ENCODE measurements at regions not wholly inside any gene's neighbourhood (a gene's known extent, or its start where the extent isn't known, plus 50 kb on each side); places are given as distances from the start of the nearest gene placed in this dataset.

DNA sequence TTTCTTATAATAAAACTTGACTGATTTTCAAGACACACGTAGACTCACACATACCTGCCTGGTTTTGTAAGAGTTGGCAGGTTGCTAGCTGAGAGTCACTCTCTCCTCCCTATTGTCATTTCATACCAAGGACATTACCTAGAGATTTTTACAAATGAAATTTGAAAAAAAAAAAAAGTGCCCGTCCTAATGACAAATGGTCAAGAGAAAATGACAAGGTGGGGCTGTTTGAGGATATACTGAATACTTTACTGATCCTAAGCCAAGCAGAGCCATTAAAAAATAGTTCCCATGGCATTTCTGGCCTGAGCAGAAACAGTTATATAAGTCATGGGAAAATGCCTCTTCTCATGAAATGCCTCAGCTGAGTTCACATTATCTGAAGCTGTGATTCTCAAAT lies 150.2 kb downstream of the DYRK2 start:
- DNase-seq = no peak

- DNase-seq = no peak
These were observed 154.2 kb downstream of the DYRK2 start for GRCh38 chr12:67802731-67803130.

- DNase-seq = no peak
These were observed 154.9 kb downstream of the DYRK2 start for GRCh38 chr12:67803278-67803993.

DNA sequence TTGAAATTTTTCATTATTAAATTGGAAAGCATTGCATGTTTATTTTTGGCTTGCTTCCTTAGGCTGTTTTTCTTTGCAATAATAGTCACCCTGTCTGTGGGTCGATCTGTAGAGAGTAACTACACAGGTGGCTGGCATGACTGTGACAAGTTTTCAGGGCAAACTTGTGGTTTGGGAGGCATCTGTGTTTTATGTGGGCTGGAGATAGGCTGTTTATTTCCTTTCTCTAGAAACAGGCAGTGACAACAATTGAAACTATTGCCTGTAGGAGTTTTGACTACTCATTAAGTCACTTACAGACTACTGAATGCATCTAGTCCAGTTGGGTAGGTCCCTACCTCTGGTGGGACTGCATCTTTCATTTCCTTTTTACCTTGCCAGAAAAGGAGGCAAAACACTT lies 155.6 kb downstream of the DYRK2 start:
- no peak for DNase-seq

DNA sequence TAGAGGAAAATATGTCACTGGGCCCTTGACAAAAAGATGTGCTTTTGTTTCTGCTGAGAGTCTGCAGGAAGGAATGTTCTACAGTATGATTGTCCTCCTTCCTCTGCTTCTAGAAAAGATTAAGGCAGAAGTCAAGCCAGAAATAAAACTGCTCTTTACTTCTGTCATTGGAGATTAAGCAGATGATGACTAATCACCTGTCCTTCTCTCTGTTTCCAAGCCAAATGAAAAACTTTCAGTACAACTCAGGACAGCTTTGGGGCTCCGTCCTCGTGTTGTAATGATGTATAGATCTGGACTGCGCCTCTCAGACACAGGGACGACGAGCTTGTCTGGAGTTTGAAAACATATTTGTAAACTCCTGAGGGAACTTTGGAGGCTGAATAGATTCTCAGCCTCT lies 159.3 kb downstream of the DYRK2 start:
- DNase-seq = peak; percentile 19

DNA sequence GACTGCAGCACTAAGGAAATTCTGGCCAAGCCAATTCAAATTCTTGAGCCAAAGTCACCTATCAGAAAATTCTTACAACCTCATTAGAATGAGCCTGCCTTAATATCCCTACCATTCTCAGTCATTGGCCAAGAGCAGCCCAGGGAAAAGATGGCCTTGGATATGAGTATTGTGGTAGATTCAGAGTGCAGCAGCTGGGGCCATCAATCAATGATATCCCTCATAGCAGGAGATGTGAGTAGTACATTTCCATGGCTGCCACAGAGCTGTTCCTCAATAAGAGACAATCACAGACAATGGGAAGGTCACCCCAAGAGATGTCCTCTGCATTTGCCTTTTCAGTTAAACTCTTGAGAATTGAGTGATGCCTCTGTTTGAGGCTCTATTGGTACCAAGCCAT lies 161.6 kb downstream of the DYRK2 start:
- no peak for DNase-seq

DNA sequence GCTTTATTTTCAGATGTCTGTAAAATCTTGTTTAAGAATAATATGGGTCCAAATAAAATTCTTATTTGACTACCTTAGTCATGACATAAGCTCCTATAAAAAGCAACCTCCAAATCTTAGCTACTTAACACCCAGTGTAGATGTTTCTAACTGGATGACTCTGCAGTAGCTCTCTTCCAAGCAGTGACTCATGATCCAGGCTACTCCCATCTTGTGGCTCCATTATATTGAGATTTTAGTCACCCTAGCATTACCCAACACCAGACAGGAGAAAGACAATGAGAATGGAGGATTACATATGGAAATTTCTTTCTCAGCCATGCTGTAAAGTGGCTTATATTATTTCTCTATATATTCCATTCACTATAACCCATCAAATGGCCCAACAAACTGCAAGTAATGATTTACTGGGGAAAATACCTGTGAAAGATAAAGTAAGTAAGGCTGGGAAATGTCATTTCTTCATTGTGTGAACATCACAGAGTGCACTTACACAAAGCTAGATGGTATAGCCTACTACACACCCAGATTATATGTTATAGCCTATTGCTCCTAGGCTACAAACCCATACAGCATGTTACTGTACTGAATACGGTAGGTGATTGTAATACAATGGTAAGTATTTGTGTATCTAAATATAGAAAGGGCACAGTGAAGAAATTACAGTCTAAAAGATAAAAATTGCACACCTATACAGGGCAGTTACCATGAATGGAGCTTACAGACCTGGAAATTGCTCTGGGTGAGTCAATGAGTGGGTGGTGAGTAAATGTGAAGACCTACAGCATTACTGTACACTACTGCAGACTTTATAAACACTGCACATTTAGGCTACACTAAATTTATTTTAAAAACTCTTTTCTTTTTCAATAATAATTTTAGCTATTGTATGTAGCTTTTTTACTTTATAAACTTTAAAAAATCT lies 163.2 kb downstream of the DYRK2 start:
- no peak for DNase-seq

GRCh38 chr12:67813456-67813904 lies 164.9 kb downstream of the DYRK2 start:
- DNase-seq = no peak

- DNase-seq = no peak
These were observed 167.7 kb downstream of the DYRK2 start for GRCh38 chr12:67816269-67816668.

DNA sequence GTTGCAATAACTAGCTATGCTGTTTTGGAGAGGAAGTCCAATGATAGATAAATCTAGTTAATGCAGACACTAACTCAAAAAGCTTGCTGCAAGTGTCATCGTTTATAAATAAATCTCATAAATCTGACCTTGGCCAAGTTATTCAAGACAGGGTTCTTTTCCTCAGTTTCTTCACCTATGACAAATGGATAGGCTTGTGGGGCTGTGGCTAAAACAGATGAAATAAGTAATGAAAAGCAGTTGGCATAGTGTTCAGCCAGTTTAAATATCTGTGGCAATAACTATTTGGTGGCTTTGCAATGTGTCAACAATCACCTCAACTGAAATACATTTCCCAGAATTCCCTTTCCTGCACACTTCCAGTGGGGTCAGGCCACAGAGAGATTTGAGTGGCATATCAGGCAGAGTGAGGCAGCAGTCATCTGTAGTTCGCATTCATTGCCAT lies 169.9 kb downstream of the DYRK2 start:
- no peak for DNase-seq

DNA sequence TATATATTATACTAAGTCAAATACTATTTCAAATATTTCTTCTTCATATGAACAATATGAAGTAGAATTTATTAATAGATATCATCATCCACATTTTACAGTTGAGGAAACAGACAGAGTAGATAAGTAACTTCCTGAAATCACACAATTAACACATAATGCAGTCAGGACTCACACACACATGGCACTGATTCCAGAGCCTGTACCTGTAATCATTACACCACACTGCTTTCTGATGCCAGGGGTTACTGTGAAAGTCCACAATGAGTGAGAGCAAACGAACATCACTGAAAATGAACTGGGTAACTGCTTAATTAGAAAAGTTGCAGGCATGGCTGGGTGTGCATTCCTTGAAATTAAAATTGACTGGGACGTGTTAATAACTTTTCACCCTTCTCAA lies 169.3 kb upstream of the IFNG-AS1 start:
- no peak for DNase-seq

- DNase-seq = no peak
These were observed 168.6 kb upstream of the IFNG-AS1 start for GRCh38 chr12:67820694-67821093.

DNA sequence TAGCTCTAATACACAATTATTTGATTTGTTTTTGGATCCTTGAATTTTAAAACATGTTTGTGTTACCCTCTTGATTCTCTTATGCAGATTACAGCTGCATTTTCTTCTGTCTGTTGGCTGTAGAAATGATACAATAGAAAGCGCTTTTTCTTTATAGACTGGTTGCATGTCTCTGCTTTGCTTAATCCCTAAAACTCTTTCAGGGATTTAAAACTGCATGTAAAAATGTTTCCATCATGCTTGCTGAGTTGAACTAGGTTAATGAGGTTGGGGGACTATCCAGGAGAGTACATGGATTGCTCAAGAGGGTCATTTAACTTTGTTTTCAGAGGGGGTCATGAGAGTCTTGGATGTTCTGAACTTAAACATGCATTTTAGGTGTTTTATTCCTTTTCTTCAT lies 166.4 kb upstream of the IFNG-AS1 start:
- DNase-seq = no peak

DNA sequence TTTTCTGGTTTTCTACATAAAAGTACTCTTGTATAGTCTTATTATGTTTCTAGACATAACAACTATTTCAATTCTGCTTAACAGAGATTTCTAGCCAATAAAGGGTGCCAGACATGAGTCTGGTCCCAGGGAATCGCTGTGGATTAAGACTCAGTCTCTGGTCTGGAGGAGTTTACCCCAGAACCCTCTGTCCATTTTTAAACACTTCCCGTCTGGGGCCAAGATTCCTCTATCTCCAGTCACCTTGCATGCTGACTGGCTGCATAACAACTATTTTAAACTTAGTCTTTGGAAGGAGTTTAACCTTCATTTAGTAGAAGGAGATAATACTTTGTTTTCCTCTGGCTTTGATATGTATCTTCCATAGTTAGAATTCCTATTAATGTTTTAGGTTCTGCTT lies 163.1 kb upstream of the IFNG-AS1 start:
- no peak for DNase-seq

- no peak for DNase-seq
These were observed 162.1 kb upstream of the IFNG-AS1 start for GRCh38 chr12:67826946-67827720.

DNA sequence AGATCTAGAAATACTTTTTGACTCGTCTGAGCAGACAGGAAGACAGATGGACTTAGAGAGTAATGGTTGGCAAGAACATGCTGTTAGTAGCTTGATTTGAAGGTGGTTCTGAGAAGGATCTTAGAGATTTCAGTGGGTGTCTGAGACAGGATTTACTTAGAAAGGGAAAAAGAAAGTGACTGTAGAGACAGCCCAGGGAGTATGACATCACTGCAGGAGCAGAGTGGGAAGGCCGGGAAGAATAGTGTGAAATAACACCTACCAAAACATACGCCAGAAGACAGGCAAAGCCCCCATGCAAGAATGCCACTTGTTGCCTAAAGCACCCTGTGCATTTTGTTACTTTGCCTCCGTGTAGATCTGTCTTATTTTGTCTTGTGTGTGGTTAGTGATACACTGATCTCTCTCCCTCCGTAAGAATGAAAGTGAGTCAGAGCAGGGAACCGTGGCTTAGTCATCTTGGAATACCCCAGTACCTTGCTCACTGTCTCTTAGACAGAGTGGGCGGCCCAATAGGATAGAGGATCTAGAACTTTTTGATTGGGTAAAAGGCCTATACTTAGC lies 161.3 kb upstream of the IFNG-AS1 start:
- no peak for DNase-seq

DNA sequence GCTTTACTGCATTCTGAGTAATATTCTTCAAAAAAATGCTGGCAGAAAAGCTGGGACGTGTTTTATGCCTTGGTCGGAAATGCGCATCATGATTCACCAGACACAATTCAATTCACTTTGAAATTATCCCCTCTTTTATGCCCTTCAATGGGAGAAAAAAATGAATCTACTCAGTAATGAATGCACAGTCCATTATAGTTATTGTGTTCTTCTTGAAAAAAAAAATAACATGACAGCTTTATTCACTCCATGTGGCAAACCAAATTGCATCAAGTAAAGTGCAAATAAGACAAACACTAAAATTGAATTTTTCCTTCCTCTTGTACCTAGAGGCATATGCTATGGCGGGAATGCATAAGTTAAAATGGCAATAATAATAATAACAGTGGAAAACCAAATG lies 159.4 kb upstream of the IFNG-AS1 start:
- DNase-seq = no peak

DNA sequence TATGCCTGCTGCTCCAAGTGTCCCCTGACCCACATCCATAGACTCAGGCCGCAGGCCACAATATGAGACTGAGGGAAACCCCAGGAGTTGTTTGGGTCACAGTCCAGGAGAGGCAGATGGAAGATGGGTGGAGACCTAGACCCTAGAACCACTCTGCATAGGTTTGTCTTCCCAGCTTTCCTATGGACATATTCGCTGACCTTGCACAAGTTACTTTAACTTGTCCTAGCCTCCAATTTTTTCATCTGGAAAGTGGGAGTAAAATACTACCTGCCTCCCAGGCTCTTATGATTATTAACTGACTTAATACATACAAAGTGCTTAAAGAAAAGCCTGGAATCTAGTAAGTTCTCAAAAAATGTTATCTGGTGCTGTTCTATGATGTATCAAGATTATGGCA lies 157.1 kb upstream of the IFNG-AS1 start:
- no peak for DNase-seq

GRCh38 chr12:67833602-67834001 lies 155.6 kb upstream of the IFNG-AS1 start:
- no peak for DNase-seq

DNA sequence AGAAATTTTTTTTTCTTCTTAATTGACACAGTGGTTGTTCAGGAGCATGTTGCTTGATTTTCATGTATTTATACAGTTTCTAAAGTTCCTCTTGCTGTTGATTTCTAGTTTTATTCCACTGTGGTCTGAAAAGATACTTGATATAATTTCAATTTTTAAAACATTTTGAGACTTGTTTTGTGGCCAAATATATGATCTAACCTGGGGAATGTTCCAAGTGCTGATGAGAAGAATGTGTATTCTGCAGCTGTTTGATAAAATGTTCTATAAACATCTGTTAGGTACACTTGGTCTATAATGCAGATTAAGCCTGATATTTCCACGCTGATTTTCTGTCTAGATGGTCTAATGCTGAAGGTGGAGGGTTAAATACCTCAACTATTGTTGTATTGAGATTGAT lies 151.4 kb upstream of the IFNG-AS1 start:
- no peak for DNase-seq

DNA sequence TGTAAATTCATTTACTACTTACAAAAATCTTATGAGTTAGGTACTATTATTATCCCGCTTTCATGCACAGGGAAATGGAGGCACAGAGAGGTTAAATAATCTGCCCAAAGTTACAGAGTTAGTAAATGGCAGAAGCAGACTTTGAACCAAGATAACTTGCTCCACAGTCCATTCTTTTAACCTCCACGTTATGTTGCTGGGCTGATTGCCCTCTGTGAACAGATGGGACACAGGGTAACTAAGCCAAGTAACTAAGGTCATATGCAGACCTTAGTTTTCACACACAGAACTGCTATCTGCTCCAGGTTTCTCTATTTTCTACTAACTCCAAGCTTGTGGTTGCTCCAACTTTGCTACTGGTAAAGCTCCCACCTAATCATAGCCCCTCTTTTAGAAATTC lies 147.1 kb upstream of the IFNG-AS1 start:
- no peak for DNase-seq

DNA sequence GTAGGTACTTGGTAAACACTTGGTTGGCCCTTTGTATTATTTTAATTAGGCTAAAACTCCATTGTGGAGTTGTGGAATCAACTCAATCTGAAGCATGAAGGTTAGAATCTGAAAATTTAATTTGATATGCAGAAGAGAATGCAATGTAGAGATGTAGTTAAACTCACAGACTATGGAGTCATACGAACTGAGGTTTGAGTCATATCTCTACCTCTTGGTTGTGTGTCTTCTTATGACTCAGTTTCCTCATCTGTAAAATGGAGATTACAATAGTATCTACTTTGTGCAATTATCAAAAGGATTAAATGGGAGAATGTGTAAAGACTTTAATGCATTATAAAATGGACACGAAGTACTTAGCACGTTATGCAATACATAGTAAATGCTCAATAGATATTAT lies 146.0 kb upstream of the IFNG-AS1 start:
- DNase-seq = no peak

DNA sequence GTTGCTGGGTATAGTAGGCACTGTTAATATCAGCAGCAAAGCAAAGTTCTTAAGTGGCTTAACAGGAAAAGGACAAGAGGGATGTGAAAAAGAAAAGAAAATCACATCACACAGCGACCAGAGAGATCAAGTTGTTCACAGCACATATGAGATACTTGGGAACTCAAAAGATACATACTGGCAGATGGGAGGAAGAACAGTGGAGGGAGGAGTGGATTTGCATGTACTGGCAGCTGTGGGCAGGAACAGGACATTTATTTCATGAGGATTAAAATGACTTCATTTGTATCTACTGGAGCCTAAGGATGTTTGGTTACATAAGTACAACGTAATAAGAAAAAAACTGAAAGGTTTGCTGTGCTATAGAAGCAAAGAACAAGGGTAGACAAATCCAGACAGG lies 136.5 kb upstream of the IFNG-AS1 start:
- DNase-seq = peak; percentile 4
